NCI-H2196 (cell line): ENCODE measurements at regions not wholly inside any gene's neighbourhood (a gene's known extent, or its start where the extent isn't known, plus 50 kb on each side); places are given as distances from the start of the nearest gene placed in this dataset.
"Not testable (repeated sequence)": the region's sequence is repeated elsewhere in the genome, so short reads cannot be mapped to it uniquely, and the experiment has no call there.

ENCODE experiments used
- DNase-seq: peaks from one replicate; lab custom pipeline; 2025; ENCODE audit not compliant: unreplicated experiment; lab: John Stamatoyannopoulos, UW

- no peak for DNase-seq
These were observed 897.3 kb upstream of the DDX18 start for GRCh38 chr2:116917196-116917595.

GRCh38 chr2:116918574-116918973, 895.9 kb upstream of the DDX18 start:
- DNase-seq, result no peak

GRCh38 chr2:116922414-116922813, 892.1 kb upstream of the DDX18 start:
- no peak for DNase-seq

- DNase-seq, result no peak
These were observed 890.0 kb upstream of the DDX18 start for GRCh38 chr2:116924509-116924908.

- DNase-seq, result no peak
These were observed 879.2 kb upstream of the DDX18 start for GRCh38 chr2:116935097-116935814.

- no peak for DNase-seq
These were observed 866.2 kb upstream of the DDX18 start for GRCh38 chr2:116948258-116948657.

GRCh38 chr2:116949249-116949648, 865.2 kb upstream of the DDX18 start:
- DNase-seq, result no peak

GRCh38 chr2:116952254-116952653, 862.2 kb upstream of the DDX18 start:
- no peak for DNase-seq

GRCh38 chr2:116955646-116956045, 858.8 kb upstream of the DDX18 start:
- DNase-seq, result no peak

GRCh38 chr2:116975608-116976007, 838.9 kb upstream of the DDX18 start:
- DNase-seq, result no peak

GRCh38 chr2:116979916-116980764, 834.4 kb upstream of the DDX18 start:
- no peak for DNase-seq

GRCh38 chr2:116987447-116987846, 827.0 kb upstream of the DDX18 start:
- DNase-seq, result no peak

- DNase-seq, result no peak
These were observed 826.2 kb upstream of the DDX18 start for GRCh38 chr2:116988303-116988702.

GRCh38 chr2:117019357-117019756, 795.1 kb upstream of the DDX18 start:
- no peak for DNase-seq

GRCh38 chr2:117027646-117028045, 786.8 kb upstream of the DDX18 start:
- DNase-seq, result no peak

GRCh38 chr2:117028708-117029107, 785.8 kb upstream of the DDX18 start:
- not testable (repeated sequence) for DNase-seq

GRCh38 chr2:117055499-117056375, 758.8 kb upstream of the DDX18 start:
- DNase-seq, result no peak

GRCh38 chr2:117056376-117056748, 758.1 kb upstream of the DDX18 start:
- no peak for DNase-seq

- no peak for DNase-seq
These were observed 757.5 kb upstream of the DDX18 start for GRCh38 chr2:117057016-117057415.

GRCh38 chr2:117058366-117058765, 756.1 kb upstream of the DDX18 start:
- no peak for DNase-seq

GRCh38 chr2:117064021-117064420, 750.5 kb upstream of the DDX18 start:
- DNase-seq, result no peak
